22Rv1 (cell line): ENCODE measurements at regions not wholly inside any gene's neighbourhood (a gene's known extent, or its start where the extent isn't known, plus 50 kb on each side); places are given as distances from the start of the nearest gene placed in this dataset.

Experiments
- ZFX ChIP-seq: fragments of 450-650 bp; IDR thresholded peaks from 2 replicates; pipeline ENCODE4 v1.6.1; 2017; ENCODE audit warnings: antibody characterized with exemption, borderline replicate concordance
- TF ChIP-seq, protein P1 (sequence below): fragments of 450-650 bp; IDR thresholded peaks from 2 replicates; pipeline ENCODE4 v1.5.1; 2017; ENCODE audit warnings: mild to moderate bottlenecking

DNA sequence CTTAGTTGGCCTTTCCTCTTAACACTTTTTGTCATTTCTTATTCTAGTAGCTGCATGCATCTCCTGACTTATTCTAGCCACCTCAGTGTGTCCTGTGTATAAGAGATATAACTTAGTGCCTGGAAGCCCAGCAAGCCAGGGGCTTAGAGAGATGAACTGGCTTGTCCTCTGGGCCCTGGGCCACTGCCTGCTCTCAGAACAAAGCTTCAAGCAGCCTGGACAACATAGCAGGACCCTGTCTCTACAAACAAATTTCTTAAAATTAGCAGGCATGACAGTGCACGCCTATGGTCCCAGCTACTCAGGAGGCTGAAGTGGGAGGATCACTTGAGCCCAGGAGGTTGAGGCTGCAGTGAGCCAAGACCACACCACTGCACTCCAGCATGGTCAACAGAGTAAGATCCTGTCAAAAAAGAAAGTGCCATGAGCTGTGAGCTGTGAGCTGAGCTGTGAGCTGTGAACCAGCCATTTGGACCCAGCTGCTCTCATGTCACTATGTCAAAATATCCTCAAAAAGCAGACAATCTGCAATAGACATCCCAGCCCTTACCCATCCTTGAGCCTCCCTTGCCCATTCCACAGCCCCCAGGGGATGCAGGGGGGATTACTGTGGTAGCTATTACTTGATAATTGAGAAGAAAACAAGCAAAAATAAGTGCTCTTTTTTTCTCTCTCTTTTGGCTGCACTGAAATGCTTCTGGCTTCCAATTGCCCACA lies 174.5 kb downstream of the OPA1 start:
- TF ChIP-seq, protein P1, sequence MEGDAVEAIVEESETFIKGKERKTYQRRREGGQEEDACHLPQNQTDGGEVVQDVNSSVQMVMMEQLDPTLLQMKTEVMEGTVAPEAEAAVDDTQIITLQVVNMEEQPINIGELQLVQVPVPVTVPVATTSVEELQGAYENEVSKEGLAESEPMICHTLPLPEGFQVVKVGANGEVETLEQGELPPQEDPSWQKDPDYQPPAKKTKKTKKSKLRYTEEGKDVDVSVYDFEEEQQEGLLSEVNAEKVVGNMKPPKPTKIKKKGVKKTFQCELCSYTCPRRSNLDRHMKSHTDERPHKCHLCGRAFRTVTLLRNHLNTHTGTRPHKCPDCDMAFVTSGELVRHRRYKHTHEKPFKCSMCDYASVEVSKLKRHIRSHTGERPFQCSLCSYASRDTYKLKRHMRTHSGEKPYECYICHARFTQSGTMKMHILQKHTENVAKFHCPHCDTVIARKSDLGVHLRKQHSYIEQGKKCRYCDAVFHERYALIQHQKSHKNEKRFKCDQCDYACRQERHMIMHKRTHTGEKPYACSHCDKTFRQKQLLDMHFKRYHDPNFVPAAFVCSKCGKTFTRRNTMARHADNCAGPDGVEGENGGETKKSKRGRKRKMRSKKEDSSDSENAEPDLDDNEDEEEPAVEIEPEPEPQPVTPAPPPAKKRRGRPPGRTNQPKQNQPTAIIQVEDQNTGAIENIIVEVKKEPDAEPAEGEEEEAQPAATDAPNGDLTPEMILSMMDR: no peak
- TF ChIP-seq ZFX: no peak
